Nephron (organoid): ENCODE measurements at regions not wholly inside any gene's neighbourhood (a gene's known extent, or its start where the extent isn't known, plus 50 kb on each side); places are given as distances from the start of the nearest gene placed in this dataset.
"Not testable (repeated sequence)": the region's sequence is repeated elsewhere in the genome, so short reads cannot be mapped to it uniquely, and the experiment has no call there.

Experiments used
- H3K27ac Mint-ChIP-seq, 3 experiments: 2 replicates each; pipeline ENCODE4 v1.8.0; 2020; ENCODE audit warnings: mixed read lengths in 3 of 3, mild to moderate bottlenecking in 2 of 3, moderate library complexity in 1 of 3
- H3K27me3 Mint-ChIP-seq: 2 replicates; pipeline ENCODE4 v1.8.0; 2021; ENCODE audit warnings: low read depth, mild to moderate bottlenecking, moderate library complexity, mixed read lengths
- H3K36me3 Mint-ChIP-seq: 2 replicates; pipeline ENCODE4 v1.8.0; 2020; ENCODE audit warnings: low read depth, mixed read lengths
- H3K4me1 Mint-ChIP-seq: 2 replicates; pipeline ENCODE4 v1.8.0; 2020; ENCODE audit warnings: mixed read lengths
- H3K4me3 Mint-ChIP-seq, 3 experiments: 2 replicates each; pipeline ENCODE4 v1.8.0; 2020; ENCODE audit warnings: mild to moderate bottlenecking in 3 of 3, mixed read lengths in 3 of 3, moderate library complexity in 2 of 3
- H3K9me3 Mint-ChIP-seq: 2 replicates; pipeline ENCODE4 v1.8.0; 2020; ENCODE audit warnings: mixed read lengths
- CTCF ChIP-seq, 3 experiments: fragments of 200-600 bp; sonication (generic); IDR thresholded peaks; one replicate each; pipeline ENCODE4 v1.5.0; 2021; ENCODE audit warnings: antibody characterized with exemption in 3 of 3; ENCODE audit not compliant: unreplicated experiment in 3 of 3

GRCh38 chr2:22126978-22127377, 1003.2 kb downstream of the TDRD15 start:
- H3K4me3 Mint-ChIP-seq, result no peak overlapping the region
- no peaks in the 10 kb centered on the region for H3K4me1 Mint-ChIP-seq
- TF ChIP-seq CTCF (IDR thresholded peaks at IDR 0.05; ENCODE audit: unreplicated experiment in 3 of 3), result no peak
- H3K9me3 Mint-ChIP-seq, result peaks cover 3% of the 10 kb centered on the region
- no peaks in the 10 kb centered on the region for H3K27me3 Mint-ChIP-seq
- no peaks in the 10 kb centered on the region for H3K36me3 Mint-ChIP-seq
- H3K27ac Mint-ChIP-seq, result peak overlapping the region; percentile 72 to 82 (median 78)

- Mint-ChIP-seq H3K4me1 (no peaks in the 10 kb centered on the region), H3K27me3 (no peaks in the 10 kb centered on the region), H3K4me3 (no peak overlapping the region), H3K9me3 (no peaks in the 10 kb centered on the region), H3K36me3 (no peaks in the 10 kb centered on the region), H3K27ac (no peak overlapping the region)
- no peak for TF ChIP-seq CTCF (IDR thresholded peaks at IDR 0.05; ENCODE audit: unreplicated experiment in 3 of 3)
These were observed 1010.7 kb downstream of the TDRD15 start for GRCh38 chr2:22134421-22134820.

GRCh38 chr2:22136446-22136845, 1012.7 kb downstream of the TDRD15 start:
- Mint-ChIP-seq H3K4me3 (no peak overlapping the region), H3K4me1 (no peaks in the 10 kb centered on the region), H3K36me3 (no peaks in the 10 kb centered on the region), H3K27me3 (no peaks in the 10 kb centered on the region), H3K27ac (no peak overlapping the region), H3K9me3 (no peaks in the 10 kb centered on the region)
- no peak for TF ChIP-seq CTCF (IDR thresholded peaks at IDR 0.05; ENCODE audit: unreplicated experiment in 3 of 3)

GRCh38 chr2:22143840-22144239, 1020.1 kb downstream of the TDRD15 start:
- Mint-ChIP-seq H3K27me3 (no peaks in the 10 kb centered on the region), H3K4me3 (no peak overlapping the region), H3K36me3 (no peaks in the 10 kb centered on the region), H3K27ac (no peak overlapping the region), H3K4me1 (no peaks in the 10 kb centered on the region), H3K9me3 (peaks cover 17% of the 10 kb centered on the region)
- TF ChIP-seq CTCF (IDR thresholded peaks at IDR 0.05; ENCODE audit: unreplicated experiment in 3 of 3), result no peak

GRCh38 chr2:22153931-22154613, 1030.3 kb downstream of the TDRD15 start:
- TF ChIP-seq CTCF (IDR thresholded peaks at IDR 0.05; ENCODE audit: unreplicated experiment in 3 of 3), result no peak
- no peak overlapping the region for H3K27ac Mint-ChIP-seq
- peaks cover 8% of the 10 kb centered on the region for H3K9me3 Mint-ChIP-seq
- H3K36me3 Mint-ChIP-seq, result no peaks in the 10 kb centered on the region
- no peaks in the 10 kb centered on the region for H3K27me3 Mint-ChIP-seq
- H3K4me1 Mint-ChIP-seq, result peaks cover 8% of the 10 kb centered on the region
- no peak overlapping the region for H3K4me3 Mint-ChIP-seq

GRCh38 chr2:22156661-22157060, 1032.9 kb downstream of the TDRD15 start:
- not testable (repeated sequence) for H3K4me3 Mint-ChIP-seq, H3K27me3 Mint-ChIP-seq, H3K9me3 Mint-ChIP-seq, H3K27ac Mint-ChIP-seq, H3K4me1 Mint-ChIP-seq, H3K36me3 Mint-ChIP-seq
